ENCODE measurements at regions not wholly inside any gene's neighbourhood (a gene's known extent, or its start where the extent isn't known, plus 50 kb on each side); places are given as distances from the start of the nearest gene placed in this dataset.

- H3K4me3 ChIP-seq (replicated peaks; ENCODE audit: low read depth, low read length): no peak overlapping the region
- TF ChIP-seq, protein P1, sequence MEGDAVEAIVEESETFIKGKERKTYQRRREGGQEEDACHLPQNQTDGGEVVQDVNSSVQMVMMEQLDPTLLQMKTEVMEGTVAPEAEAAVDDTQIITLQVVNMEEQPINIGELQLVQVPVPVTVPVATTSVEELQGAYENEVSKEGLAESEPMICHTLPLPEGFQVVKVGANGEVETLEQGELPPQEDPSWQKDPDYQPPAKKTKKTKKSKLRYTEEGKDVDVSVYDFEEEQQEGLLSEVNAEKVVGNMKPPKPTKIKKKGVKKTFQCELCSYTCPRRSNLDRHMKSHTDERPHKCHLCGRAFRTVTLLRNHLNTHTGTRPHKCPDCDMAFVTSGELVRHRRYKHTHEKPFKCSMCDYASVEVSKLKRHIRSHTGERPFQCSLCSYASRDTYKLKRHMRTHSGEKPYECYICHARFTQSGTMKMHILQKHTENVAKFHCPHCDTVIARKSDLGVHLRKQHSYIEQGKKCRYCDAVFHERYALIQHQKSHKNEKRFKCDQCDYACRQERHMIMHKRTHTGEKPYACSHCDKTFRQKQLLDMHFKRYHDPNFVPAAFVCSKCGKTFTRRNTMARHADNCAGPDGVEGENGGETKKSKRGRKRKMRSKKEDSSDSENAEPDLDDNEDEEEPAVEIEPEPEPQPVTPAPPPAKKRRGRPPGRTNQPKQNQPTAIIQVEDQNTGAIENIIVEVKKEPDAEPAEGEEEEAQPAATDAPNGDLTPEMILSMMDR (IDR thresholded peaks at IDR 0.05; ENCODE audit: low read length, missing control alignments): no peak
- DNase-seq (ENCODE audit: low read depth): no peak
These were observed 180.3 kb downstream of the CRPPA start for GRCh38 chr7:16241017-16241416.

DNA sequence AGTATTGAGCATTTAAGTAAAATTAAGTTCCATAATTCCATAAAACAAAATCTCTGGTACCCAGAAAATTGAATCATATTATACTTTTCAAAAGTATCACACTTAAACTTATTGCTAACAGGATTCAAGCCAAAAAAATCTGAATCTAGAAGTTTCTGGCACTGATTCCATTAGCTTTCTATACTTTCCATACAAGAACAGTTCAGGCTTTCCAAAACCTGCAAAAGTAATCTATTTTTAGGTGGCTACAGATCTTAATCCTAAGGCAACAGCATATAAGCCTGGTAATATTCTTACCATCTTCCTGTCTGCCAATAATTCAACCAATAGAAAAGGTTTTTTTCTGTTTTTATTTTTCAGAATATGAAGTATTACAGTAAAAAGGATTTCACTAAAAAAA, 185.0 kb downstream of the CRPPA start:
- TF ChIP-seq, protein P1 (IDR thresholded peaks at IDR 0.05; ENCODE audit: low read length, missing control alignments): no peak
- no peak overlapping the region for H3K4me3 ChIP-seq (replicated peaks; ENCODE audit: low read depth, low read length)
- no peak for DNase-seq (ENCODE audit: low read depth)

- no peak for DNase-seq (ENCODE audit: low read depth)
These were observed 185.9 kb downstream of the CRPPA start for GRCh38 chr7:16235147-16236114.

DNA sequence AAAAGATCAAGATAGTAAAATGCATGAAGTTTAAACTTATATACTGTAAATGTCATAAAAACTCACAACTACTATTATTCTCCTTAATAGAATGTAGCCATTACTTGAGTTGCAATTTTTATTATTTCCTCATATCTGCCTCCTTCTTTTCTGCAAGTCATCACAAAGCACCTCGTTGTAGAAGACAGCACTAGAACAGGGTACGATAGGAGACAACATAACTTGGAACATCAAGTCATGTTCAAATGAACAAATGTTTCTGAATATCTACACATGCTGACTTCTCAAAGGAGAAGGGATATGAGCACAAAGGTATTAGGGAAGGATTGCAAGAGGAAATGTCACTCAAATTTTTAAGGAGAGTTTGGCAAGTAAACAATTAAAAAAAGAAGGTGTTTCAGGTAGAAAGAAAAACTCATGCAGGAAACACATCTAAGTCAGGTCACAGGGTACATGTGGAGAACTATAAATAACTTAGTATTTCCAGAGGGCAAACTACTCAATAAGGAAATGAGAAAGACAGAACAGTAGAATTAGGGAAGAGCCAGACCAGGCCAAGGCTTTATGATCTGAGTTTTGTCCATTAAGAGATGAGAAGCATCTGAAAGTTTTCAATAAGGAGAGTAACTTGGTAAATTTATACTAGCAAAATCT, 186.7 kb downstream of the CRPPA start:
- no peak for DNase-seq (ENCODE audit: low read depth)
- TF ChIP-seq, protein P1 (IDR thresholded peaks at IDR 0.05; ENCODE audit: low read length, missing control alignments): no peak
- no peak overlapping the region for H3K4me3 ChIP-seq (replicated peaks; ENCODE audit: low read depth, low read length)

More at GRCh38 chr7:16235147-16236114, 185.9 kb downstream of the CRPPA start:
- TF ChIP-seq, protein P1 (IDR thresholded peaks at IDR 0.05; ENCODE audit: low read length, missing control alignments): no peak
- no peak overlapping the region for H3K4me3 ChIP-seq (replicated peaks; ENCODE audit: low read depth, low read length)

GRCh38 chr7:16233517-16233916, 187.8 kb downstream of the CRPPA start:
- TF ChIP-seq, protein P1 (IDR thresholded peaks at IDR 0.05; ENCODE audit: low read length, missing control alignments): no peak
- no peak for DNase-seq (ENCODE audit: low read depth)

DNA sequence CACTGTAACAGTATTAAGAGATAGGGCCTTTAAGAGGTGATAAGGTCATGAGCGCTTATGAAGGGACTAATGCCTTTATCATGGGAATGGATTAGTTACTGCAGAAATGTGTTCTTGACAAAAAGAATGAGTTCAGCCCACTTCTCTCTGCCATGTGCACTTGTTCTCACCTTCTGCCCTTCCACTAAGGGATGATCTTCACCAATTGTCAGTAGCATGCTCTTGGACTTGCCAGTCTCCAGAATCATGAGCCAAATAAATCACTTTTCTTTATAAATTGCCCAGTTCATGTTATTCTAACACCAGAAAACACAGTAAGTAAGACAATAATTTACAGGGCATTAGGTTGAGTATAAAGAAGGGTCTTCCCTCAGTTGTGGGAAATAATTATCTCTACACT, 189.1 kb downstream of the CRPPA start:
- H3K4me3 ChIP-seq (replicated peaks; ENCODE audit: low read depth, low read length): no peak overlapping the region
- DNase-seq (ENCODE audit: low read depth): no peak
- TF ChIP-seq, protein P1 (IDR thresholded peaks at IDR 0.05; ENCODE audit: low read length, missing control alignments): no peak

More at GRCh38 chr7:16233517-16233916, 187.8 kb downstream of the CRPPA start:
- H3K4me3 ChIP-seq (replicated peaks; ENCODE audit: low read depth, low read length): no peak overlapping the region

Data from fibroblast of pulmonary artery (primary cell).